ENCODE measurements at regions not wholly inside any gene's neighbourhood (a gene's known extent, or its start where the extent isn't known, plus 50 kb on each side); places are given as distances from the start of the nearest gene placed in this dataset.
"Not testable (repeated sequence)": the region's sequence is repeated elsewhere in the genome, so short reads cannot be mapped to it uniquely, and the experiment has no call there.

GRCh38 chr7:32816409-32816948, 75.1 kb downstream of the KBTBD2 start:
- CTCF ChIA-PET; H3K9me3 Mint-ChIP-seq; H3K27ac Mint-ChIP-seq; DNase-seq (ENCODE audit: low spot score); H3K4me3 Mint-ChIP-seq; H3K36me3 Mint-ChIP-seq; POLR2A ChIA-PET; H3K27me3 Mint-ChIP-seq (ENCODE audit: low read depth); H3K4me1 Mint-ChIP-seq; ATAC-seq: not testable (repeated sequence)

GRCh38 chr7:32814779-32815178, 76.8 kb downstream of the KBTBD2 start:
- H3K27me3 Mint-ChIP-seq (ENCODE audit: low read depth); H3K27ac Mint-ChIP-seq; POLR2A ChIA-PET; H3K4me1 Mint-ChIP-seq; ATAC-seq; CTCF ChIA-PET; H3K36me3 Mint-ChIP-seq; DNase-seq (ENCODE audit: low spot score); H3K9me3 Mint-ChIP-seq; H3K4me3 Mint-ChIP-seq: not testable (repeated sequence)

GRCh38 chr7:32809871-32810270, 81.7 kb downstream of the KBTBD2 start:
- no peaks in the 10 kb centered on the region for H3K36me3 Mint-ChIP-seq
- H3K4me1 Mint-ChIP-seq = no peaks in the 10 kb centered on the region
- ChIA-PET CTCF (interaction anchor here (1.3 kb wide), 1 partner anchor 37 kb away, joined by 4 read pairs; no protein-coding TSS in a partner anchor), POLR2A (no interaction called here)
- ATAC-seq = no peak
- no peaks in the 10 kb centered on the region for H3K9me3 Mint-ChIP-seq
- H3K27me3 Mint-ChIP-seq (ENCODE audit: low read depth) = no peaks in the 10 kb centered on the region; the same call in 1 of the 2 replicates
- H3K4me3 Mint-ChIP-seq = no peak overlapping the region
- DNase-seq (ENCODE audit: low spot score) = no peak
- no peak overlapping the region for H3K27ac Mint-ChIP-seq
- no peak for TF ChIP-seq ZNF317 (CRISPR knock-in tag; IDR thresholded peaks at IDR 0.05; ENCODE audit: borderline replicate concordance, low read depth)
- no peak for TF ChIP-seq ZNF281 (CRISPR knock-in tag; IDR thresholded peaks at IDR 0.05)
- TF ChIP-seq GRHL2 (CRISPR knock-in tag; IDR thresholded peaks at IDR 0.05; ENCODE audit: insufficient replicate concordance, severe bottlenecking) = no peak
- TF ChIP-seq NR2C2 (CRISPR knock-in tag; IDR thresholded peaks at IDR 0.05) = no peak
- no peak for TF ChIP-seq AFF4 (CRISPR knock-in tag; IDR thresholded peaks at IDR 0.05; ENCODE audit: borderline replicate concordance)
- no peak for TF ChIP-seq ZNF219 (CRISPR knock-in tag; IDR thresholded peaks at IDR 0.05; ENCODE audit: borderline replicate concordance)
- TF ChIP-seq ARID4B (CRISPR knock-in tag; IDR thresholded peaks at IDR 0.05; ENCODE audit: borderline replicate concordance) = no peak
- no peak for TF ChIP-seq FOXP1 (CRISPR knock-in tag; IDR thresholded peaks at IDR 0.05; ENCODE audit: borderline replicate concordance)
- TF ChIP-seq RORB (CRISPR knock-in tag; IDR thresholded peaks at IDR 0.05) = no peak
- no peak for TF ChIP-seq ERG (CRISPR knock-in tag; IDR thresholded peaks at IDR 0.05)
- TF ChIP-seq SOX15 (CRISPR knock-in tag; IDR thresholded peaks at IDR 0.05) = no peak
- TF ChIP-seq PREB (CRISPR knock-in tag; IDR thresholded peaks at IDR 0.05; ENCODE audit: borderline replicate concordance) = no peak
- no peak for TF ChIP-seq RELA (CRISPR knock-in tag; IDR thresholded peaks at IDR 0.05; ENCODE audit: borderline replicate concordance)
- no peak for TF ChIP-seq ESRRA (CRISPR knock-in tag; IDR thresholded peaks at IDR 0.05; ENCODE audit: borderline replicate concordance)
- no peak for TF ChIP-seq IRF2 (CRISPR knock-in tag; IDR thresholded peaks at IDR 0.05; ENCODE audit: borderline replicate concordance, low read depth)
- TF ChIP-seq FOXK1 (CRISPR knock-in tag; IDR thresholded peaks at IDR 0.05) = no peak
- no peak for TF ChIP-seq USF2 (CRISPR knock-in tag; IDR thresholded peaks at IDR 0.05)

All from WTC11 (cell line).